H1 (cell line): ENCODE measurements at regions not wholly inside any gene's neighbourhood (a gene's known extent, or its start where the extent isn't known, plus 50 kb on each side); places are given as distances from the start of the nearest gene placed in this dataset.

Experiments used
- CBX5 ChIP-seq: fragments of 300-800, 300-1000 bp; sonication (generic); IDR thresholded peaks from 2 replicates; pipeline ENCODE4 v1.7.1; 2016; ENCODE audit warnings: antibody characterized with exemption, low read length, low read depth
- KDM4A ChIP-seq: IDR thresholded peaks from one replicate; pipeline ENCODE4 v1.7.1; 2012; ENCODE audit warnings: low read depth, mild to moderate bottlenecking, moderate library complexity, low read length, inconsistent platforms; ENCODE audit not compliant: severe bottlenecking
- POLR2A ChIP-seq, 2 experiments: IDR thresholded peaks; 1 replicate in 1 of 2; 2 replicates in 1 of 2; pipeline ENCODE4 v1.6.1; 2011; ENCODE audit warnings: low read depth in 2 of 2, low read length in 2 of 2, mild to moderate bottlenecking in 2 of 2; ENCODE audit errors: control extremely low read depth in 1 of 2

- no peak for TF ChIP-seq POLR2A (IDR thresholded peaks at IDR 0.05; ENCODE audit: control extremely low read depth in 1 of 2, low read depth in 2 of 2, low read length in 2 of 2)
- TF ChIP-seq CBX5, result no peak
- TF ChIP-seq KDM4A, result no peak
Observed at GRCh38 chr2:220015576-220015975, 388.1 kb downstream of the SLC4A3 start (continued).
